Motor neuron (in vitro differentiated cells): ENCODE measurements at regions not wholly inside any gene's neighbourhood (a gene's known extent, or its start where the extent isn't known, plus 50 kb on each side); places are given as distances from the start of the nearest gene placed in this dataset.
A peak's percentile ranks its signal among the peaks of the same experiment; 100 is the strongest.

Experiments
- ATAC-seq, 8 experiments: fragments of 200-7000 bp; cut with Tn5 transposase; replicated peaks in 6 of 8; 2 replicates each; pipeline ENCODE4 v1.8.0; 2021; ENCODE audit warnings: mild to moderate bottlenecking in 8 of 8, moderate library complexity in 8 of 8
- H3K27ac ChIP-seq, 2 donors: fragments of 250-450 bp; sonication (Bioruptor Pico); 2 replicates each; pipeline ENCODE4 v1.9.0; 2021; ENCODE audit warnings: antibody characterized with exemption in 2 of 2, mild to moderate bottlenecking in 2 of 2, moderate library complexity in 1 of 2
- H3K4me1 ChIP-seq, 2 donors: fragments of 250-450 bp; sonication (Bioruptor Pico); replicated peaks in 1 of 2; 2 replicates each; pipeline ENCODE4 v1.6.1; 2021; ENCODE audit warnings: antibody characterized with exemption in 2 of 2, mild to moderate bottlenecking in 2 of 2, moderate library complexity in 1 of 2
- H3K4me3 ChIP-seq, 5 donors: fragments of 250-450 bp; sonication (Bioruptor Pico); 2 replicates each; pipeline ENCODE4 v1.9.0; 2021; ENCODE audit warnings: antibody characterized with exemption in 5 of 5, mild to moderate bottlenecking in 5 of 5, moderate library complexity in 4 of 5
- WGBS, 10 experiments: fragments of 450-650 bp; shearing (Covaris generic); methylation state at CpG; one replicate each; pipeline ENCODE4 v1.0.0; 2022; 5-methylcytosine and 5-hydroxymethylcytosine counted together
- in situ Hi-C, 9 experiments: fragments of 400-800 bp; cut with MboI; loops; one replicate each; pipeline ENCODE4 v1.15.0; 2021; ENCODE audit warnings: low sequenced_read_pairs in 9 of 9, low pct_unique_long_range_greater_than_20kb in 2 of 9; ENCODE audit not compliant: unreplicated experiment in 9 of 9

- Histone ChIP-seq H3K27ac (no peak overlapping the region), H3K4me1 (peaks cover 4 to 6% of the 10 kb centered on the region in 2 donors), H3K4me3 (no peak overlapping the region)
- ATAC-seq: no peak
- in situ Hi-C loops: no loop called here
These were observed 266.7 kb upstream of the C11orf87 start for GRCh38 chr11:109155291-109155690.

- Histone ChIP-seq H3K4me3 (no peak overlapping the region), H3K27ac (no peak overlapping the region), H3K4me1 (no peaks in the 10 kb centered on the region)
- no peak for ATAC-seq
- 20 to 90% (median 53%) methylated on average over 1 to 3 of the region's 3 CpGs; no CpG with 5 or more reads in 3 of the 10 experiments for WGBS, 10 experiments
- in situ Hi-C loops: no loop called here
These were observed 257.0 kb upstream of the C11orf87 start for GRCh38 chr11:109165035-109165434.

DNA sequence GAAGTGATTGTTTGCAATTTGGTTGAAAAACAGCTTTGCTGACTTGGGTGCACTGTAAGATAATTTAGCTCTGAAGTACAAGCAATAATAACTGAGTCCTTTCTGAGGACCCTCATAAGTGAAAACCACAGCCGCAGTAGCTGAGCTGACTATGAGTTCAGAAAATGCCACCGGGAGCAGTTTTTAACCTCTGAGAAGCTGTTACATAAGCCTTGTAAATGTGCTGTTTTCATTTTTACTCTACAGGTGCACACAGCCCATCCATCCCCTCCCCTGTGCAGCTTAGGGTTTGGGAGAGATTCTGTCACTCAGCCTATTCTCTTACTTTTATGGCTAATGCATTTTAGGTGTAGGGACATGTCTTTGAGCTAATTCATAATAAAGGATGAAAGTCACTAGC is 255.5 kb upstream of the C11orf87 start:
- 10 to 100% (median 92%) methylated on average over 1 to 2 of the region's 2 CpGs; no CpG with 5 or more reads in 3 of the 10 experiments for WGBS, 10 experiments
- no peak for ATAC-seq
- Histone ChIP-seq H3K4me3 (no peak overlapping the region), H3K4me1 (no peaks in the 10 kb centered on the region), H3K27ac (no peak overlapping the region)
- in situ Hi-C loops: no loop called here

DNA sequence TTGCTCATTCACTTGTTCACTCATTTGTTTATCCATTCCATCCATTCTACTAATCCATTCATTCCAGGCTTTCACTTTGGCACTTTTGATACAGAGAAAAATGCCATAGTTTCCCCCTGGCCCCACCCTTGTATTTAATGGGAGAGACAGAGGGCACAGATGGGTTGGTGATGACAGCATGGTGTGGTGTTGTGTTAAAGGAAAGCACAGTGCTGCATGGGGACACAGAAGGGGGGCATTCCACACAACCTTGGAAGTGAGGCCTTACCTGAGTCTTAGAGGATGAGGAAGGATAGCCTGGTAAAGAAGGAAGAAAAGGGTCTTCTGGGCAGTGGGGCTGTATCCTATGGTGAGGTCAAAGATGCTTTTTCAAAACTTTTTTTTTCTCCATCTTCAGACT is 248.5 kb upstream of the C11orf87 start:
- Histone ChIP-seq H3K4me3 (no peak overlapping the region), H3K4me1 (no peaks in the 10 kb centered on the region), H3K27ac (no peak overlapping the region)
- in situ Hi-C loops: no loop called here
- ATAC-seq: no peak

GRCh38 chr11:109184376-109184775 is 237.6 kb upstream of the C11orf87 start:
- Histone ChIP-seq H3K4me3 (no peak overlapping the region), H3K4me1 (peaks cover 3 to 4% of the 10 kb centered on the region in 2 donors), H3K27ac (no peak overlapping the region)
- in situ Hi-C loops: no loop called here
- 14 to 100% (median 70%) methylated on average over 1 of the region's 1 CpG; no CpG with 5 or more reads in 6 of the 10 experiments for WGBS, 10 experiments
- peak in 3 of 8 experiments; percentile 29 to 33 (median 31) for ATAC-seq

- ATAC-seq: no peak
- H3K27ac ChIP-seq: no peak overlapping the region
- 50 to 79% (median 58%) methylated on average over 1 to 4 of the region's 6 CpGs; no CpG with 5 or more reads in 6 of the 10 experiments for WGBS, 10 experiments
- in situ Hi-C loops: no loop called here
- H3K4me1 ChIP-seq: no peaks in the 10 kb centered on the region
- H3K4me3 ChIP-seq: no peak overlapping the region
These were observed 229.1 kb upstream of the C11orf87 start for GRCh38 chr11:109192864-109193263.

- Histone ChIP-seq H3K27ac (no peak overlapping the region), H3K4me1 (no peaks in the 10 kb centered on the region), H3K4me3 (no peak overlapping the region)
- 11 to 100% (median 82%) methylated on average over 1 of the region's 1 CpG; no CpG with 5 or more reads in 2 of the 10 experiments for WGBS, 10 experiments
- ATAC-seq: no peak
- in situ Hi-C loops: no loop called here
These were observed 228.1 kb upstream of the C11orf87 start for GRCh38 chr11:109193880-109194279.

GRCh38 chr11:109196016-109196415 is 226.0 kb upstream of the C11orf87 start:
- in situ Hi-C loops: no loop called here
- Histone ChIP-seq H3K4me3 (no peak overlapping the region), H3K27ac (no peak overlapping the region), H3K4me1 (no peaks in the 10 kb centered on the region)
- WGBS, 10 experiments: 85 to 100% (median 94%) methylated on average over 1 to 2 of the region's 2 CpGs
- ATAC-seq: no peak

GRCh38 chr11:109197656-109198055 is 224.3 kb upstream of the C11orf87 start:
- 33 to 100% (median 80%) methylated on average over 1 of the region's 1 CpG; no CpG with 5 or more reads in 5 of the 10 experiments for WGBS, 10 experiments

DNA sequence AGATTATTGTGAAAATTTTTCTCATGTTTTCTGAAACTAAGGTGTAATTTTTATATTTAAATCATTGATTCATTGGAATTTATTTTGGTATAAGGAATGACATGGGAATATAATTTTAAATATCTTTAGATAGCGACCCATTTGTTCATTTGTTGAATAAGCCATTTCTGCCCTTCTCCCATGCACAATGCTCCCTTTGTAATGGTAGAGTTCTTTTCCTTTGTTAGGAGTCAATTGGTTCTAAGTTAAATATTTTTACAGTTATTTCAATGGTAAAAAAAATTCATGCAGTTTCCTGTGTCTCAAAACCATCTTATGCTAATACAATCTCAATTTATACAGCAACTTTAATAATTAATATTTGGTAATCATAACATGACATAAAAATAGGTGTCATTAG is 218.8 kb upstream of the C11orf87 start:
- WGBS, 10 experiments: 82 to 100% (median 100%) methylated on average over 1 of the region's 1 CpG; no CpG with 5 or more reads in 1 of the 10 experiments
- Histone ChIP-seq H3K27ac (no peak overlapping the region), H3K4me1 (no peaks in the 10 kb centered on the region), H3K4me3 (no peak overlapping the region)
- no peak for ATAC-seq
- in situ Hi-C loops: no loop called here

More at GRCh38 chr11:109197656-109198055, 224.3 kb upstream of the C11orf87 start:
- ATAC-seq: no peak
- Histone ChIP-seq H3K4me1 (no peaks in the 10 kb centered on the region), H3K4me3 (no peak overlapping the region), H3K27ac (no peak overlapping the region)
- in situ Hi-C loops: no loop called here

DNA sequence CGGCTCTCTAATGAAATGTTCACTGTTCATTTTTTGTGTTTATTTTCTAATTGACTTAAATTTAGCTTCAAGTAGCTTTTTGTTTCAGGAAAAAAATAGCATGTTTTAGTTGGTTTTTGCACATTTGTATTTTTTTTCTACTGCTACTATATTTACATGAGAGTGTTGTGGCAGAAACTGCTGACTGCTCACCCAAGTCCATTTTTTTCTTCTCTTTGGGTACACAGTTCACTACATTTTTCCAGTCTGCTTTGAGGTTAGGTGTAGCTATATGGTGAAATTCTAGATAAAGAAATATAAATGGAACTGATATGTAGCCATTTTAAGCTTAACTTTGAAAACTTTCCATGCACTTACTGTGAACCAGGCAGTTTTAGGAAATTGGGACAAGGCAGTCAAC is 216.7 kb upstream of the C11orf87 start:
- ATAC-seq: no peak
- in situ Hi-C loops: no loop called here
- 64 to 100% (median 92%) methylated on average over 1 of the region's 1 CpG; no CpG with 5 or more reads in 1 of the 10 experiments for whole genome bisulfite sequencing, 10 experiments
- Histone ChIP-seq H3K4me1 (no peaks in the 10 kb centered on the region), H3K4me3 (no peak overlapping the region), H3K27ac (no peak overlapping the region)

- no peaks in the 10 kb centered on the region for H3K4me1 ChIP-seq
- H3K27ac ChIP-seq: no peak overlapping the region
- in situ Hi-C loops: no loop called here
- WGBS, 10 experiments: 25 to 100% (median 41%) methylated on average over 2 of the region's 2 CpGs
- no peak for ATAC-seq
- no peak overlapping the region for H3K4me3 ChIP-seq
These were observed 213.9 kb upstream of the C11orf87 start for GRCh38 chr11:109208121-109208520.

DNA sequence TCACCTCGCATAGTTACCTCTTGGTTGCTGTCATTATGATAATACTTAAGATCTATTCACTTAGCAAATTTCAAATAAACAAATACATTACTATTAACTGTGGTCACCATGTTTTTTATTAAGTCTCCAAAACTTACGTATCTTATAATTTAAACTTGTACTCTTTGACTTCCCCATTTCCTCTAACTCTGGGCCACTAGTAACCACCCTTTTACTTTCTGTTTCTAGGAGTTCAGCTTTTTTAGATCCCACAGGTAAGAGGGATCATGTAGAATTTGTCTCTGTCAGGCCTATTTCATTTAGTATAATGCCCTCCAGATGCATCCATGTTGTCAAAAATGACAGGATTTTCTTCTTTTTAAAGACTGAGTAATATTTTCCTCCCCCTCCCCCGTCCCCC is 212.4 kb upstream of the C11orf87 start:
- 52 to 100% (median 100%) methylated on average over 1 to 3 of the region's 3 CpGs for WGBS, 10 experiments
- no peak for ATAC-seq
- Histone ChIP-seq H3K4me1 (no peaks in the 10 kb centered on the region), H3K27ac (no peak overlapping the region), H3K4me3 (no peak overlapping the region)
- in situ Hi-C loops: no loop called here

GRCh38 chr11:109221190-109221589 is 200.8 kb upstream of the C11orf87 start:
- no peak for ATAC-seq
- 70 to 100% (median 100%) methylated on average over 1 to 5 of the region's 5 CpGs for WGBS, 10 experiments

More at GRCh38 chr11:109221190-109221589, 200.8 kb upstream of the C11orf87 start:
- H3K27ac ChIP-seq: no peak overlapping the region
- no peaks in the 10 kb centered on the region for H3K4me1 ChIP-seq
- in situ Hi-C loops: no loop called here
- no peak overlapping the region for H3K4me3 ChIP-seq
